Adrenal gland (tissue), 9 donors: ENCODE measurements at regions not wholly inside any gene's neighbourhood (a gene's known extent, or its start where the extent isn't known, plus 50 kb on each side); places are given as distances from the start of the nearest gene placed in this dataset.

Source experiments
- DNase-seq, 7 donors: peaks; one replicate each; pipeline ENCODE4 v3.0.0-alpha.2; 2019 to 2020
- H3K27ac ChIP-seq, 5 donors: fragments of 200-600 bp; sonication (generic) in 4 of 5; 1 replicate in 3 of 5; 2 replicates in 2 of 5; pipeline versions ENCODE4 v1.5.1 to v1.8.0; 2016 to 2020; ENCODE audit warnings: mild to moderate bottlenecking in 1 of 5
- H3K27me3 ChIP-seq: fragments of 200-600 bp; 2 replicates; pipeline ENCODE4 v1.8.0; 2021
- H3K36me3 ChIP-seq, 2 donors: fragments of 200-600 bp; replicated peaks in 1 of 2; 1 replicate in 1 of 2; 2 replicates in 1 of 2; pipeline versions ENCODE4 v1.5.1 to v1.8.0; 2018 to 2022
- H3K4me1 ChIP-seq, 2 donors: fragments of 200-600 bp; replicated peaks in 1 of 2; 1 replicate in 1 of 2; 2 replicates in 1 of 2; pipeline versions ENCODE4 v1.5.1 to v1.8.0; 2018 to 2021
- H3K4me3 ChIP-seq, 4 donors: fragments of 200-600 bp; sonication (generic) in 3 of 4; one replicate each; pipeline ENCODE4 v1.5.1; 2016 to 2018
- H3K9me3 ChIP-seq, 3 donors: fragments of 200-600 bp; sonication (generic) in 1 of 3; replicated peaks in 1 of 3; 1 replicate in 2 of 3; 2 replicates in 1 of 3; pipeline versions ENCODE4 v1.5.1 to v1.8.0; 2016 to 2021
- CTCF ChIP-seq, 6 experiments: fragments of 450-650 bp in 4 of 6; fragments of 200-600 bp in 2 of 6; sonication (generic) in 1 of 6; IDR thresholded peaks; 1 replicate in 5 of 6; 2 replicates in 1 of 6; pipeline versions ENCODE4 v1.5.1 to v1.8.0; 2016 to 2021; ENCODE audit warnings: antibody characterized with exemption in 6 of 6, mild to moderate bottlenecking in 2 of 6, moderate library complexity in 1 of 6
- POLR2A ChIP-seq, 2 donors: fragments of 450-650 bp; IDR thresholded peaks; one replicate each; pipeline ENCODE4 v1.6.1; 2017; ENCODE audit warnings: antibody characterized with exemption in 2 of 2, mild to moderate bottlenecking in 2 of 2, moderate library complexity in 1 of 2
- WGBS, 4 donors: extraction: QIAGEN DNeasy Blood & Tissue Kit in 2 of 4; methylation state at CpG; one replicate each; pipeline versions ENCODE4 v1.1.5 to v1.1.7; 2013 to 2017; 5-methylcytosine and 5-hydroxymethylcytosine counted together
- intact Hi-C, 2 donors: fragments of 100-400 bp; cut with DNase I; formaldehyde crosslinking; loops; one replicate each; pipeline versions ENCODE4 v1.14.1 to v1.15.0; 2022 to 2023
- donor health status: healthy with polysubstance abuse.
- donor health status: Bipolar disorder and iron deficiency.
- donor health status: DM: yes; HTN: yes; CAD: no.
- donor health status: DM: no; HTN: no; CAD: no.
- donor health status: DM: no; HTN: no; CAD: no.

- DNase-seq, result peak; percentile 77 to 93 (median 91)
- 24 to 36% (median 30%) methylated on average over 2 to 4 of the region's 4 CpGs for WGBS, 4 donors
- TF ChIP-seq POLR2A (IDR thresholded peaks at IDR 0.05), result no peak
- no peak for TF ChIP-seq CTCF (IDR thresholded peaks at IDR 0.05)
- H3K27ac ChIP-seq, result peak overlapping the region in 2 of 5 donors; percentile 74 to 79
- H3K36me3 ChIP-seq, result no peaks in the 10 kb centered on the region
- H3K4me3 ChIP-seq, result no peak overlapping the region
- no peaks in the 10 kb centered on the region for H3K27me3 ChIP-seq
- H3K4me1 ChIP-seq, result no peaks in the 10 kb centered on the region
- H3K9me3 ChIP-seq, result no peaks in the 10 kb centered on the region
- intact Hi-C loops, result no loop called here
Observed at GRCh38 chr2:62340994-62341484, 145.1 kb downstream of the B3GNT2 start.

GRCh38 chr2:62339837-62340236, 143.9 kb downstream of the B3GNT2 start:
- no peak overlapping the region for H3K4me3 ChIP-seq
- no peak overlapping the region for H3K27ac ChIP-seq
- H3K9me3 ChIP-seq, result no peaks in the 10 kb centered on the region
- intact Hi-C loops, result no loop called here
- no peaks in the 10 kb centered on the region for H3K27me3 ChIP-seq
- no peak for DNase-seq
- H3K36me3 ChIP-seq, result no peaks in the 10 kb centered on the region
- TF ChIP-seq POLR2A (IDR thresholded peaks at IDR 0.05) (no peak), CTCF (IDR thresholded peaks at IDR 0.05) (no peak)
- H3K4me1 ChIP-seq, result no peaks in the 10 kb centered on the region
- WGBS, 4 donors, result 88 to 93% (median 91%) methylated on average over 2 of the region's 2 CpGs

GRCh38 chr2:62339413-62339812, 143.5 kb downstream of the B3GNT2 start:
- H3K4me1 ChIP-seq, result no peaks in the 10 kb centered on the region
- H3K36me3 ChIP-seq, result no peaks in the 10 kb centered on the region
- no peaks in the 10 kb centered on the region for H3K9me3 ChIP-seq
- H3K4me3 ChIP-seq, result no peak overlapping the region
- intact Hi-C loops, result no loop called here
- TF ChIP-seq CTCF (IDR thresholded peaks at IDR 0.05), result no peak
- TF ChIP-seq POLR2A (IDR thresholded peaks at IDR 0.05), result no peak
- no peak overlapping the region for H3K27ac ChIP-seq
- WGBS, 4 donors, result 89 to 100% (median 91%) methylated on average over 2 of the region's 2 CpGs
- DNase-seq, result no peak
- no peaks in the 10 kb centered on the region for H3K27me3 ChIP-seq

GRCh38 chr2:62338111-62338510, 142.2 kb downstream of the B3GNT2 start:
- H3K4me1 ChIP-seq, result no peaks in the 10 kb centered on the region
- no peaks in the 10 kb centered on the region for H3K27me3 ChIP-seq
- H3K27ac ChIP-seq, result no peak overlapping the region
- DNase-seq, result no peak
- 94 to 97% (median 96%) methylated on average over 4 of the region's 4 CpGs for WGBS, 4 donors
- H3K9me3 ChIP-seq, result no peaks in the 10 kb centered on the region
- no peak for TF ChIP-seq CTCF (IDR thresholded peaks at IDR 0.05)
- no peak for TF ChIP-seq POLR2A (IDR thresholded peaks at IDR 0.05)
- no peak overlapping the region for H3K4me3 ChIP-seq
- H3K36me3 ChIP-seq, result no peaks in the 10 kb centered on the region
- intact Hi-C loops, result no loop called here
